Heart right ventricle (tissue), 16 donors: ENCODE measurements at regions not wholly inside any gene's neighbourhood (a gene's known extent, or its start where the extent isn't known, plus 50 kb on each side); places are given as distances from the start of the nearest gene placed in this dataset.

Experiments
- ATAC-seq, 8 donors: fragments of 200-7000 bp; cut with Tn5 transposase; one replicate each; pipeline ENCODE4 v1.9.1; 2020; ENCODE audit warnings: mild to moderate bottlenecking in 8 of 8, moderate library complexity in 8 of 8, moderate number of reproducible peaks in 1 of 8
- DNase-seq, 2 donors: peaks; one replicate each; pipeline ENCODE4 v3.0.0-alpha.2; 2020
- H3K27ac ChIP-seq, 10 donors: fragments of 200-600 bp; sonication (generic) in 2 of 10; one replicate each; pipeline versions ENCODE4 v1.5.0 to v1.8.0; 2020 to 2022; ENCODE audit warnings: mild to moderate bottlenecking in 3 of 10
- H3K27me3 ChIP-seq, 7 donors: fragments of 200-600 bp; one replicate each; pipeline ENCODE4 v1.8.0; 2021 to 2022; ENCODE audit warnings: mild to moderate bottlenecking in 2 of 7
- H3K36me3 ChIP-seq, 9 donors: fragments of 200-600 bp; sonication (generic) in 1 of 9; one replicate each; pipeline versions ENCODE4 v1.5.0 to v1.8.0; 2020 to 2022; ENCODE audit warnings: mild to moderate bottlenecking in 2 of 9
- H3K4me1 ChIP-seq, 9 donors: fragments of 200-600 bp; sonication (generic) in 1 of 9; one replicate each; pipeline versions ENCODE4 v1.5.0 to v1.8.0; 2020 to 2022; ENCODE audit warnings: mild to moderate bottlenecking in 4 of 9
- H3K4me3 ChIP-seq, 10 donors: fragments of 200-600 bp; sonication (generic) in 2 of 10; one replicate each; pipeline versions ENCODE4 v1.5.0 to v1.8.0; 2020 to 2022; ENCODE audit warnings: mild to moderate bottlenecking in 7 of 10, moderate library complexity in 2 of 10
- H3K9me3 ChIP-seq, 11 donors: fragments of 200-600 bp in 10 of 11; sonication (generic) in 2 of 11; one replicate each; pipeline versions ENCODE4 v1.5.0 to v1.8.0; 2013 to 2022; ENCODE audit warnings: mild to moderate bottlenecking in 2 of 11, control low read depth in 1 of 11, moderate library complexity in 1 of 11
- CTCF ChIP-seq, 9 donors: fragments of 200-600 bp; sonication (generic) in 2 of 9; IDR thresholded peaks; one replicate each; pipeline versions ENCODE4 v1.5.0 to v1.8.0; 2021 to 2022; ENCODE audit warnings: antibody characterized with exemption in 9 of 9, mild to moderate bottlenecking in 5 of 9, moderate library complexity in 1 of 9
- whole genome bisulfite sequencing, 2 donors: extraction: QIAGEN DNeasy Blood & Tissue Kit; methylation state at CpG; one replicate each; pipeline ENCODE4 v1.1.7; 2013; ENCODE audit warnings: inconsistent platforms in 1 of 2; 5-methylcytosine and 5-hydroxymethylcytosine counted together
- intact Hi-C, 10 donors: fragments of 100-400 bp; cut with DNase I; formaldehyde crosslinking; loops; one replicate each; pipeline versions ENCODE4 v1.11.1 to v1.14.2; 2022
- donor health status: Arrhythmogenic right ventricular cardiomyopathy.
- donor health status: ischemic (EF 13 %, LVEDD 7.1; RV severe dilation, severe dysfunction).
- donor health status: healthy with polysubstance abuse.
- donor health status: DM: no; HTN: yes; CAD: no.
- donor health status: DM: no; HTN: no; CAD: no.
- donor health status: ischemic (EF 25% LVEDD 6.9; RV normal size, moderate dysfunction).
- donor health status: ischemic (EF 25% LVEDD 5.7; RV mildly dilated, moderate dysfunction).
- donor health status: healthy.
- donor health status: DM: yes; HTN: yes; CAD: no.
- donor health status: Ischemic cardiomyopathy.
- donor health status: ischemic (EF 35%, LVEDD 5.7; RV mildly dilated, moderate dysfunction).
- donor health status: nonischemic (EF 11% LVEDD 7.7; RV severe dilation, severe dysfunction).
- donor health status: DM: yes; HTN: yes; CAD: no.
- donor health status: PGD.
- donor health status: ischemic (EF 29% LVEDD 5.4; RV normal size, mild dysfunction).
- donor health status: nonischemic (EF 23%, LVEDD 6.1; RV moderate dilation, normal function).

- Histone ChIP-seq H3K9me3 (no peaks in the 10 kb centered on the region), H3K36me3 (no peaks in the 10 kb centered on the region), H3K27ac (no peak overlapping the region), H3K4me1 (no peaks in the 10 kb centered on the region), H3K4me3 (no peak overlapping the region), H3K27me3 (peaks cover 0 to 76% (median 25%) of the 10 kb centered on the region in 7 donors)
- intact Hi-C loops, result loop anchor here in 5 of 10 donors (5.0 to 10.0 kb wide), 4 partner anchors 91 to 608 kb away; no protein-coding TSS in a partner anchor
- ATAC-seq (no peak), DNase-seq (no peak)
- 54 to 55% methylated on average over 3 of the region's 3 CpGs for WGBS, 2 donors
- no peak for TF ChIP-seq CTCF (IDR thresholded peaks at IDR 0.05)
Observed at GRCh38 chr5:174326372-174326771, 280.9 kb downstream of the NSG2 start.

GRCh38 chr5:174327317-174327864 is 281.9 kb downstream of the NSG2 start:
- peak; percentile 42 to 63 for DNase-seq
- intact Hi-C loops, result loop anchor here in 5 of 10 donors (5.0 to 10.0 kb wide), 4 partner anchors 90 to 607 kb away; no protein-coding TSS in a partner anchor
- no peak overlapping the region for H3K4me3 ChIP-seq
- no peak overlapping the region for H3K27ac ChIP-seq
- TF ChIP-seq CTCF (IDR thresholded peaks at IDR 0.05), result peak in 8 of 9 donors; percentile 46 to 74 (median 69)
- H3K27me3 ChIP-seq, result peaks cover 0 to 67% (median 18%) of the 10 kb centered on the region in 7 donors
- no peaks in the 10 kb centered on the region for H3K4me1 ChIP-seq
- no peaks in the 10 kb centered on the region for H3K9me3 ChIP-seq
- peak in 7 of 8 donors; percentile 20 to 70 (median 57) for ATAC-seq
- WGBS, 2 donors, result 36% methylated on average over 10 of the region's 10 CpGs
- H3K36me3 ChIP-seq, result no peaks in the 10 kb centered on the region

- DNase-seq, result no peak
- H3K4me3 ChIP-seq, result no peak overlapping the region
- no peak for ATAC-seq
- H3K4me1 ChIP-seq, result no peaks in the 10 kb centered on the region
- H3K9me3 ChIP-seq, result no peaks in the 10 kb centered on the region
- TF ChIP-seq CTCF (IDR thresholded peaks at IDR 0.05), result no peak
- no peaks in the 10 kb centered on the region for H3K36me3 ChIP-seq
- intact Hi-C loops, result loop anchor here in 5 of 10 donors (5.0 to 10.0 kb wide), 4 partner anchors 89 to 607 kb away; no protein-coding TSS in a partner anchor
- no peak overlapping the region for H3K27ac ChIP-seq
- peaks cover 0 to 62% (median 13%) of the 10 kb centered on the region in 7 donors for H3K27me3 ChIP-seq
- WGBS, 2 donors, result 81 to 87% methylated on average over 9 of the region's 9 CpGs
Observed at GRCh38 chr5:174327896-174328295, 282.4 kb downstream of the NSG2 start.

- Histone ChIP-seq H3K4me3 (no peak overlapping the region), H3K9me3 (no peaks in the 10 kb centered on the region), H3K36me3 (no peaks in the 10 kb centered on the region), H3K27ac (no peak overlapping the region), H3K27me3 (peaks cover 0 to 54% (median 9%) of the 10 kb centered on the region in 7 donors), H3K4me1 (no peaks in the 10 kb centered on the region)
- DNase-seq (no peak), ATAC-seq (no peak)
- WGBS, 2 donors, result 76 to 78% methylated on average over 13 of the region's 13 CpGs
- no peak for TF ChIP-seq CTCF (IDR thresholded peaks at IDR 0.05)
- intact Hi-C loops, result loop anchor here in 5 of 10 donors (5.0 to 10.0 kb wide), 4 partner anchors 89 to 606 kb away; no protein-coding TSS in a partner anchor
Observed at GRCh38 chr5:174328631-174329299, 283.3 kb downstream of the NSG2 start.
